GM12878 (cell line): ENCODE measurements at regions not wholly inside any gene's neighbourhood (a gene's known extent, or its start where the extent isn't known, plus 50 kb on each side); places are given as distances from the start of the nearest gene placed in this dataset.

Experiments
- CTCF ChIP-seq, 3 experiments: IDR thresholded peaks in 2 of 3; conservative IDR thresholded peaks in 1 of 3; 2 replicates each; pipeline ENCODE4 v1.5.1; 2011; ENCODE audit warnings: low read depth in 3 of 3, low read length in 3 of 3, mild to moderate bottlenecking in 3 of 3, control low read depth in 2 of 3, moderate library complexity in 2 of 3, inconsistent platforms in 1 of 3, mixed read lengths in 1 of 3; ENCODE audit not compliant: control insufficient read depth in 2 of 3, insufficient read depth in 1 of 3; ENCODE audit errors: extremely low read depth in 1 of 3
- ELK1 ChIP-seq: IDR thresholded peaks from 2 replicates; pipeline ENCODE4 v1.6.1; 2012; ENCODE audit warnings: low read depth, low read length, improper control_type of control experiment
- HCFC1 ChIP-seq: fragments of 150-350 bp; IDR thresholded peaks from 2 replicates; pipeline ENCODE4 v1.6.1; 2014; ENCODE audit warnings: low read length
- MXI1 ChIP-seq: fragments of 150-350 bp; IDR thresholded peaks from 2 replicates; pipeline ENCODE4 v1.6.1; 2011; ENCODE audit warnings: low read depth, mild to moderate bottlenecking, inconsistent platforms, low read length, improper control_type of control experiment
- POLR2A ChIP-seq: IDR thresholded peaks from 2 replicates; pipeline ENCODE4 v1.6.1; 2011; ENCODE audit warnings: low read depth, mild to moderate bottlenecking, low read length
- REST ChIP-seq: IDR thresholded peaks from 2 replicates; pipeline ENCODE4 v1.6.1; 2012; ENCODE audit warnings: mild to moderate bottlenecking, low read depth, low read length
- TAF1 ChIP-seq: IDR thresholded peaks from 2 replicates; pipeline ENCODE4 v1.6.1; 2011; ENCODE audit warnings: mild to moderate bottlenecking, low read depth, low read length, borderline replicate concordance
- TARDBP ChIP-seq: IDR thresholded peaks from 2 replicates; pipeline ENCODE4 v1.6.1; 2016; ENCODE audit warnings: borderline replicate concordance
- ZBTB33 ChIP-seq: fragments of 450-650 bp; IDR thresholded peaks from 2 replicates; pipeline ENCODE4 v1.6.1; 2017; ENCODE audit warnings: mild to moderate bottlenecking
- ZNF592 ChIP-seq: fragments of 450-650 bp; IDR thresholded peaks from 2 replicates; pipeline ENCODE4 v1.6.1; 2017; ENCODE audit warnings: mild to moderate bottlenecking, moderate library complexity
- TF ChIP-seq, protein P1 (sequence below): fragments of 450-650 bp; IDR thresholded peaks from 2 replicates; pipeline ENCODE4 v1.6.1; 2017; ENCODE audit warnings: borderline replicate concordance

- no peak for TF ChIP-seq ZBTB33
- TF ChIP-seq CTCF (IDR thresholded peaks at IDR 0.05 in 2 of 3, conservative IDR thresholded peaks at IDR 0.05 in 1 of 3; ENCODE audit: control insufficient read depth in 2 of 3, extremely low read depth in 1 of 3, insufficient read depth in 1 of 3, low read depth in 3 of 3, low read length in 3 of 3), result no peak
- TF ChIP-seq HCFC1, result no peak
- no peak for TF ChIP-seq TARDBP
- no peak for TF ChIP-seq POLR2A
- TF ChIP-seq REST, result no peak
- no peak for TF ChIP-seq MXI1
- TF ChIP-seq, protein P1, sequence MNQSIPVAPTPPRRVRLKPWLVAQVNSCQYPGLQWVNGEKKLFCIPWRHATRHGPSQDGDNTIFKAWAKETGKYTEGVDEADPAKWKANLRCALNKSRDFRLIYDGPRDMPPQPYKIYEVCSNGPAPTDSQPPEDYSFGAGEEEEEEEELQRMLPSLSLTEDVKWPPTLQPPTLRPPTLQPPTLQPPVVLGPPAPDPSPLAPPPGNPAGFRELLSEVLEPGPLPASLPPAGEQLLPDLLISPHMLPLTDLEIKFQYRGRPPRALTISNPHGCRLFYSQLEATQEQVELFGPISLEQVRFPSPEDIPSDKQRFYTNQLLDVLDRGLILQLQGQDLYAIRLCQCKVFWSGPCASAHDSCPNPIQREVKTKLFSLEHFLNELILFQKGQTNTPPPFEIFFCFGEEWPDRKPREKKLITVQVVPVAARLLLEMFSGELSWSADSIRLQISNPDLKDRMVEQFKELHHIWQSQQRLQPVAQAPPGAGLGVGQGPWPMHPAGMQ, result no peak
- TF ChIP-seq TAF1, result no peak
- TF ChIP-seq ELK1, result no peak
- no peak for TF ChIP-seq ZNF592
Measured at GRCh38 chr5:101675510-101676219, 620.4 kb downstream of the SLCO4C1 start.
